ENCODE measurements at regions not wholly inside any gene's neighbourhood (a gene's known extent, or its start where the extent isn't known, plus 50 kb on each side); places are given as distances from the start of the nearest gene placed in this dataset.

DNA sequence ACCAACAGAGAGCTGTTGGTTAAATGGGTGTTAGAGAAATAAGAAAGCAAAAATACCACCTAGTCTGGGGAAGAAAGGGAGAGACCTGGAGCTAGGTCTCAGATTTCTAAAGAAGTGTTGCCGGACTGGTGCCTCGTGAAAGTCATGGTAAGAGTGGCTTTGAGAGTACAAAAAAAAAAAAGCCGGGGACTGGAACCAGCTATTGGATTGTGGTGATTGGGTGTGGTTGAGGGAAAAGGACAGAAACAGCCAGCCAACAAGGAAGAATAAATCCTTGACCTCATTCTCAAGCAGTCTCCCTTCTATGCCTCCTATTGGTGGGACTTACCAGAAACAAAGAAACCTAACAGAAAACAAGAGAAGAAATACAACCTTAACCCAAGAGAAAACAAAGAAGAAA lies 346.4 kb upstream of the KCNMB2 start:
- TF ChIP-seq POLR2A (IDR thresholded peaks at IDR 0.05): no peak
- TF ChIP-seq, protein P1, sequence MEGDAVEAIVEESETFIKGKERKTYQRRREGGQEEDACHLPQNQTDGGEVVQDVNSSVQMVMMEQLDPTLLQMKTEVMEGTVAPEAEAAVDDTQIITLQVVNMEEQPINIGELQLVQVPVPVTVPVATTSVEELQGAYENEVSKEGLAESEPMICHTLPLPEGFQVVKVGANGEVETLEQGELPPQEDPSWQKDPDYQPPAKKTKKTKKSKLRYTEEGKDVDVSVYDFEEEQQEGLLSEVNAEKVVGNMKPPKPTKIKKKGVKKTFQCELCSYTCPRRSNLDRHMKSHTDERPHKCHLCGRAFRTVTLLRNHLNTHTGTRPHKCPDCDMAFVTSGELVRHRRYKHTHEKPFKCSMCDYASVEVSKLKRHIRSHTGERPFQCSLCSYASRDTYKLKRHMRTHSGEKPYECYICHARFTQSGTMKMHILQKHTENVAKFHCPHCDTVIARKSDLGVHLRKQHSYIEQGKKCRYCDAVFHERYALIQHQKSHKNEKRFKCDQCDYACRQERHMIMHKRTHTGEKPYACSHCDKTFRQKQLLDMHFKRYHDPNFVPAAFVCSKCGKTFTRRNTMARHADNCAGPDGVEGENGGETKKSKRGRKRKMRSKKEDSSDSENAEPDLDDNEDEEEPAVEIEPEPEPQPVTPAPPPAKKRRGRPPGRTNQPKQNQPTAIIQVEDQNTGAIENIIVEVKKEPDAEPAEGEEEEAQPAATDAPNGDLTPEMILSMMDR (IDR thresholded peaks at IDR 0.05): no peak
